ENCODE measurements at regions not wholly inside any gene's neighbourhood (a gene's known extent, or its start where the extent isn't known, plus 50 kb on each side); places are given as distances from the start of the nearest gene placed in this dataset.

DNA sequence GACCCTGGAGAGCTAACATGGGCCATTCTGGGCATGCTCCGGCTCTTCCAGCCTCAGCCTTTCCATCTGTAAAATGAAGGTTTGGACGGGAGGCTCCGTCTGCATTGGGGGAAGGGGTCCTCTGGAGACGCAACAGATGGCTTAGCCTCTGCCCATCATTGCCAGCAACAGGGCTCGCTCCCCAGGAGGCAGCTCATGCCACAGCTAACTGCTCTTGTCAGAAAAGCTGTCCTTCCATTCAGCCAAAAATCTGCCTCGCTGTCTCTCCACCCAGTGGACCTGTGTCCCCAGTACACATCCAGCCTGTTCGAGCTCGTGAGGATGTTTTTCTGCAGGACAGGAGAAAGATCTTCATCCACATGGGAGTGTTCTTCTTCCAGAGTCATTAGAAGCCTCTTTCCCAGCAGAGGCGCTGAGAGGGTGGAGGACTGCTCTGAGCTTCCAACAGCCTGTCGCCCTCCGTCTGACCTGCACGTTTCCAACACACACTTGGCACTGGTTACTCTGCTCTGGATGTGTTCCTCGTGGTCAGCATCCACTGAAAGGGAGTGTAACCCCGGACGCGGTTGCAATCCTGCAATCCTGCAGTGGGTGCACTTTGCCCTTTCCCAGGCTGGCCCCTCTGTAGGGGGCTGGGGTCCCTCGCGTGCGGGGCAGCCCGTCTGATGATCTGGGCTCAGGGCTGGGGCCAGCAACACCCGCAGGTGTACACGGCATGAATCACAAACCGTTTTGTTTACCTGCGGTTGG, 1340.9 kb downstream of the TBC1D22A start:
- TF ChIP-seq, protein P1, sequence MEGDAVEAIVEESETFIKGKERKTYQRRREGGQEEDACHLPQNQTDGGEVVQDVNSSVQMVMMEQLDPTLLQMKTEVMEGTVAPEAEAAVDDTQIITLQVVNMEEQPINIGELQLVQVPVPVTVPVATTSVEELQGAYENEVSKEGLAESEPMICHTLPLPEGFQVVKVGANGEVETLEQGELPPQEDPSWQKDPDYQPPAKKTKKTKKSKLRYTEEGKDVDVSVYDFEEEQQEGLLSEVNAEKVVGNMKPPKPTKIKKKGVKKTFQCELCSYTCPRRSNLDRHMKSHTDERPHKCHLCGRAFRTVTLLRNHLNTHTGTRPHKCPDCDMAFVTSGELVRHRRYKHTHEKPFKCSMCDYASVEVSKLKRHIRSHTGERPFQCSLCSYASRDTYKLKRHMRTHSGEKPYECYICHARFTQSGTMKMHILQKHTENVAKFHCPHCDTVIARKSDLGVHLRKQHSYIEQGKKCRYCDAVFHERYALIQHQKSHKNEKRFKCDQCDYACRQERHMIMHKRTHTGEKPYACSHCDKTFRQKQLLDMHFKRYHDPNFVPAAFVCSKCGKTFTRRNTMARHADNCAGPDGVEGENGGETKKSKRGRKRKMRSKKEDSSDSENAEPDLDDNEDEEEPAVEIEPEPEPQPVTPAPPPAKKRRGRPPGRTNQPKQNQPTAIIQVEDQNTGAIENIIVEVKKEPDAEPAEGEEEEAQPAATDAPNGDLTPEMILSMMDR (IDR thresholded peaks at IDR 0.05; ENCODE audit: low read depth, low read length, missing control alignments), result no peak
- DNase-seq (ENCODE audit: extremely low read depth, low read depth), result no peak
- H3K4me3 ChIP-seq (replicated peaks; ENCODE audit: low read depth, low read length), result no peak overlapping the region

DNA sequence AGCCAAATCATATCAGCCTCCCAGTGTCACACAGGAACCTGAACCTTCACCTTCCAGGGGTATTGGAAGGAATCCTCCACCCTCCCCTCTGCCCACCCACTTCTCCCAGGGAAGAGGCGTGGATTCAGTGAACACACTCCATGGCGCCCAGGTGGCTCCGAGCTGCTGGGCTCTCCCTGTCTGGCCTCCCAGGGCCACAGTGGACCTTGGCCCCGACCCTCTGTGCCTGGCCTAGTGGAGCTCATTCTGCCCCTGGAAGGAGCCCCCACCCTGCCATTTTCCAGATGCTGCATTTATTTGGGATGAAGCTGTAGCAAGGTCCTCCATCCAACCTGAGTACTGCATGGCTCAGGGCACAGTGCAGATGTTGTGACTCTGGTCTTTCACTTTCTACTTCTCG, 1340.1 kb downstream of the TBC1D22A start:
- TF ChIP-seq, protein P1 (IDR thresholded peaks at IDR 0.05; ENCODE audit: low read depth, low read length, missing control alignments), result no peak
- DNase-seq (ENCODE audit: extremely low read depth, low read depth), result no peak
- no peak overlapping the region for H3K4me3 ChIP-seq (replicated peaks; ENCODE audit: low read depth, low read length)

DNA sequence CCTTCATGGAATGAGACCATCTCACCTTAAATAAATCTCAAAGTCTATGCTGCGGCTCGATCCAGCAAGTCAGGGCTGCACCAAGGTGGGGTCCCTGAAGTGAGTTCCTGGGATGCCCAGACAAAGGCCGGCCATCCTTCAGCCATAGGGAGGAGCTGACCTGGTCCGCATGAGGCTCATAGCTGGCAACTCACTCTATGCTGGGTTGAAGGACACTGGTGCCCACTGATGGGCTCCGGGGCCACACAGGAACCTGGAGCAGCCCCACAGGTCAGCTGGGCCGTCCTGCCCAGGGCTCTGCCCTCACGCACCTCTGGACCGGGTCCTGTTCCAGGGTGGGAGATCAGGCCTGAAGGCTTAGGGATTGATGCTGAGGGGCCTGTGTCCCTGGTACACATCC, 1339.3 kb downstream of the TBC1D22A start:
- TF ChIP-seq, protein P1 (IDR thresholded peaks at IDR 0.05; ENCODE audit: low read depth, low read length, missing control alignments), result no peak
- no peak for DNase-seq (ENCODE audit: extremely low read depth, low read depth)

DNA sequence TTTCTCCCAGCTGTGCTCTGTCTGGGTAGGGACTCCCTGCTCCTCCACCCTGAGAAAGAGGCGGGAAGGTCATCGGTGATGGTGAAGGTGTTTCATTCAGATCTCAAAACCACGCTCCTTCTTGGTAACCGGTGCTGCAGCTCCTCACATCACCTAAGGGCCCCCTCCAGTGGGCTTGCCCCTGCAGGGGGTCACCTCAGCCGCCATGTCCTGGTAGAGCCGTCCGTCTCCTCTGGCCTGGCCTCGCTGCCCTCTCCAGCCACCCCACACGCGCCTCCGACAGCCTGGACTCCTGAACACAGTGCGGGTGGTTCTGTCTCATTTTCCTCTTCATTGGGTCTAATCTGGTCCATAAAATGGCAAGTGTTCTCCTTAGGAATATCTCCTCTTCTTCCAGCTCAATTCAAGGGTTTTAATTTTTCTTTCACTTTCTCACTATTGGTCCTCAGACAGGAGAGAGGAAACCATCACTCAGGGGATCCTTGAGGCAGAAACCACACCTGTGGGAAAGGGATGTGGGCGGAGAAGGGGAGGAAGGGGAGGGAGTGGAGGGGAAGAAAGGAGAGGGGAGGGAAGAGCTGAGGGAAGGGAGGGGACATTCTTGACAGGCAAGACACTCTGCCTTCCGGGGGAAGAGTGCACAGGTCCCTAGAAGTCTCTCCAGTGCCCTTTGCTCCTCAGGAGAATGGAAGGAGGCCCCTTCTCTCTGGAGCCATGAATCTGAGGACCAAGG, 1338.4 kb downstream of the TBC1D22A start:
- no peak for DNase-seq (ENCODE audit: extremely low read depth, low read depth)
- TF ChIP-seq, protein P1 (IDR thresholded peaks at IDR 0.05; ENCODE audit: low read depth, low read length, missing control alignments), result no peak
- no peak overlapping the region for H3K4me3 ChIP-seq (replicated peaks; ENCODE audit: low read depth, low read length)

More for the DNA sequence above, 1339.3 kb downstream of the TBC1D22A start:
- no peak overlapping the region for H3K4me3 ChIP-seq (replicated peaks; ENCODE audit: low read depth, low read length)

DNA sequence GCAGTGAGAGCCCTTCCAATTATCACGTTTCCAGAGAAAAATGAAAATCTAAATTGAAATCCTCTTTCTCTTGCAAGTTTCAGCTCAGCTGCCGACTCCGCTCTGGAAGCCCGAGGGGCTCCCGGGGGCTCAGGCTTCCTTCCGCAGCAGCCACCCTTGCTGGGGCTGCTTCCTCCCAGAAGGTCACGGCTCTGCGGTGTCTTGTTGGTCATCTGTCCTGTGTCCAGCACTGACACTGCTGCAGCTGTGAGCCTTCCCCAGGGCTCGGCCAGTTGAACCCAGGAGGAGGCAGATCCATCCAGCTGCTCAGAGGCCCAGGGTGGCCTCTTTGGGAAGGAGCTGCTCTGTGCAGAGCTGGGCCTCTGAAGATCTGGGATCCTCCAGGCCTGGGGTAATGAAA, 1337.2 kb downstream of the TBC1D22A start:
- no peak overlapping the region for H3K4me3 ChIP-seq (replicated peaks; ENCODE audit: low read depth, low read length)
- DNase-seq (ENCODE audit: extremely low read depth, low read depth), result no peak
- TF ChIP-seq, protein P1 (IDR thresholded peaks at IDR 0.05; ENCODE audit: low read depth, low read length, missing control alignments), result no peak

DNA sequence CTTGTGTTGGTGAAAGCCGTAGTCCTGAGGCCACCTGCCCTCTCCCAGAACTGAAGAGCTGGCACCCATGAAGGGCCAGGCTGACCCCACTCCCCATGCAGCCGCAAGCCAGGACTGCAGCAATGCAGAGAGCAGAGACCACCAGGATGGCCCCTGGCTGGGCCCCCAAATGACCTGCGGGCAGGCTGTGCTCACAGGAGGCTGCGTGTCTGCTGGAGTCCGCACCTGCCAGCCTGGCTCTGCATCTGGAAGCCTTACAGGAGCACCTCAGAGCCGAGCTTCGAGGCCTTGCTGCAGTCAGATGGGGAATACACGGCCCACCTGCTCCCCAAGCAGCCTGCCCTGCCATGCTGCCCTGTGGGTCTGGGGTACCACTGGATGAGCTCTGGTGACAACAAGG, 1336.8 kb downstream of the TBC1D22A start:
- TF ChIP-seq, protein P1 (IDR thresholded peaks at IDR 0.05; ENCODE audit: low read depth, low read length, missing control alignments), result no peak
- no peak overlapping the region for H3K4me3 ChIP-seq (replicated peaks; ENCODE audit: low read depth, low read length)

More for the DNA sequence above, 1336.8 kb downstream of the TBC1D22A start:
- DNase-seq (ENCODE audit: extremely low read depth, low read depth), result no peak
